ENCODE measurements at regions not wholly inside any gene's neighbourhood (a gene's known extent, or its start where the extent isn't known, plus 50 kb on each side); places are given as distances from the start of the nearest gene placed in this dataset.

DNA sequence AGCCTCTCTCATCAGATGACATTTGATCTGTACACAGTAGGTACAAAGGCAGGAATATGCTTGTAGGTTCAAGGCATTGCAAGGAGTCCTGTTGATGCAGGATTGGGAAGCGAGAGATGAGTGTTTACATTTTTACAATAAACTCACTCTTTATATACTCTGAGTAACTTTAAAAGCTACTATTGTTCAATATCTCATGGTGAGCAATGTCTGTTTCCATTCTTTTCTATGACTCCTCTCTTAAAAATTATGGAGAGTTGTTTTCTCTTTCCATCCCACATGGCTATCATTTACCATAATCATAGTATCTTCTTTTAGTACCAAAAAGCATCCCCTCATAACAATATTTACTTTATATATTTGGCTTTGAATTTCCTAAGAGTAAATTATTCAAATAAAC, 314.0 kb upstream of the CDIN1 start:
- Histone ChIP-seq H2BK20ac (ENCODE audit: low read depth, low read length, poor library complexity, severe bottlenecking) (no peak overlapping the region), H3K14ac (ENCODE audit: insufficient read depth, low read length) (no peak overlapping the region), H4K91ac (ENCODE audit: insufficient read length, low read depth, low read length) (no peak overlapping the region), H2BK15ac (ENCODE audit: low read depth, low read length) (no peak overlapping the region), H2BK120ac (ENCODE audit: low read depth, low read length, poor library complexity, severe bottlenecking) (no peak overlapping the region), H3K18ac (ENCODE audit: insufficient read length, low read depth, low read length) (no peak overlapping the region), H4K5ac (ENCODE audit: insufficient read length, low read depth, low read length) (no peak overlapping the region), H3T11ph (ENCODE audit: low read length) (no peak overlapping the region), H3K27ac (ENCODE audit: insufficient read length, low read depth, low read length) (no peak overlapping the region), H3K23ac (ENCODE audit: insufficient read length, low read depth, low read length) (no peak overlapping the region), H3K79me1 (ENCODE audit: insufficient read depth, low read depth, low read length, poor library complexity, severe bottlenecking) (no peaks in the 10 kb centered on the region), H3K4me2 (ENCODE audit: insufficient read depth, insufficient read length, low read length) (no peak overlapping the region), H2AFZ (ENCODE audit: low read length) (no peak overlapping the region), H3K27me3 (ENCODE audit: insufficient read depth, low read length) (no peaks in the 10 kb centered on the region), H2BK5ac (ENCODE audit: insufficient read length, low read length) (no peak overlapping the region), H3K9me3 (ENCODE audit: control insufficient read depth, low read depth, low read length) (no peaks in the 10 kb centered on the region), H3K79me2 (ENCODE audit: insufficient read depth, low read length) (no peaks in the 10 kb centered on the region), H2BK12ac (ENCODE audit: insufficient read length, low read depth, low read length) (no peak overlapping the region), H4K20me1 (ENCODE audit: control insufficient read depth, insufficient read depth, insufficient read length) (no peaks in the 10 kb centered on the region), H3K4ac (ENCODE audit: low read depth, low read length) (no peak overlapping the region), H3K23me2 (ENCODE audit: insufficient read length, low read depth, low read length, poor library complexity, severe bottlenecking) (no peaks in the 10 kb centered on the region), H4K8ac (replicated peaks; ENCODE audit: insufficient read length, low read depth, low read length) (no peak overlapping the region), H3K9ac (ENCODE audit: extremely low read depth, insufficient read length, low read length) (no peak overlapping the region), H3K4me1 (ENCODE audit: insufficient read depth, low read length) (no peaks in the 10 kb centered on the region; the same call in 1 of the 2 replicates), H2AK5ac (ENCODE audit: insufficient read length, low read length) (no peak overlapping the region), H3K56ac (ENCODE audit: insufficient read length, low read depth, low read length) (no peak overlapping the region)
- Mint-ChIP-seq H3K9me3 (no peaks in the 10 kb centered on the region; a peak in 1 of 5 replicates), H3K4me1 (peaks cover 5 to 11% of the 10 kb centered on the region in 2 experiments), H3K4me3 (no peak overlapping the region), H3K27me3 (ENCODE audit: low read depth) (peaks cover 51% of the 10 kb centered on the region), H3K27ac (no peak overlapping the region), H3K36me3 (ENCODE audit: insufficient read depth in 1 of 3, low read depth in 3 of 3) (no peaks in the 10 kb centered on the region)
- no peak for DNase-seq
- WGBS (ENCODE audit: extremely low coverage, insufficient read length, low lambda C conversion rate), result no CpG with 5 or more reads among the region's 1 CpG
- TF ChIP-seq, protein P1, sequence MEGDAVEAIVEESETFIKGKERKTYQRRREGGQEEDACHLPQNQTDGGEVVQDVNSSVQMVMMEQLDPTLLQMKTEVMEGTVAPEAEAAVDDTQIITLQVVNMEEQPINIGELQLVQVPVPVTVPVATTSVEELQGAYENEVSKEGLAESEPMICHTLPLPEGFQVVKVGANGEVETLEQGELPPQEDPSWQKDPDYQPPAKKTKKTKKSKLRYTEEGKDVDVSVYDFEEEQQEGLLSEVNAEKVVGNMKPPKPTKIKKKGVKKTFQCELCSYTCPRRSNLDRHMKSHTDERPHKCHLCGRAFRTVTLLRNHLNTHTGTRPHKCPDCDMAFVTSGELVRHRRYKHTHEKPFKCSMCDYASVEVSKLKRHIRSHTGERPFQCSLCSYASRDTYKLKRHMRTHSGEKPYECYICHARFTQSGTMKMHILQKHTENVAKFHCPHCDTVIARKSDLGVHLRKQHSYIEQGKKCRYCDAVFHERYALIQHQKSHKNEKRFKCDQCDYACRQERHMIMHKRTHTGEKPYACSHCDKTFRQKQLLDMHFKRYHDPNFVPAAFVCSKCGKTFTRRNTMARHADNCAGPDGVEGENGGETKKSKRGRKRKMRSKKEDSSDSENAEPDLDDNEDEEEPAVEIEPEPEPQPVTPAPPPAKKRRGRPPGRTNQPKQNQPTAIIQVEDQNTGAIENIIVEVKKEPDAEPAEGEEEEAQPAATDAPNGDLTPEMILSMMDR (conservative IDR thresholded peaks at IDR 0.05), result no peak

Data from H9 (cell line).